PC-9 (cell line): ENCODE measurements at regions not wholly inside any gene's neighbourhood (a gene's known extent, or its start where the extent isn't known, plus 50 kb on each side); places are given as distances from the start of the nearest gene placed in this dataset.

ENCODE experiments used
- BruUV-seq: library from RNA; stranded (reverse); fragments of 400-500 nt; replicated peaks from 2 replicates; lab custom pipeline; 2021; lab: Mats Ljungman, UMichigan
- CTCF ChIA-PET: fragments of 300-600 bp; sonication (Branson Sonifier 250); formaldehyde crosslinking; loops from one replicate; lab custom pipeline; 2022; ENCODE audit warnings: antibody characterized with exemption; lab: Charles Lee
- POLR2A ChIA-PET: fragments of 300-600 bp; sonication (Branson Sonifier 250); formaldehyde crosslinking; loops from one replicate; lab custom pipeline; 2022; ENCODE audit warnings: antibody characterized with exemption; ENCODE audit not compliant: unreplicated experiment; lab: Charles Lee
- DNase-seq, 2 experiments: peaks; one replicate each; pipeline versions ENCODE4 v3.0.0 to v3.0.0-alpha.2; 2015 to 2022; ENCODE audit warnings: mixed read lengths in 1 of 2
- H2AFZ ChIP-seq: fragments of 200-600 bp; sonication (generic); 2 replicates; pipeline ENCODE4 v1.8.1; 2017; ENCODE audit warnings: antibody characterized with exemption
- H3F3A ChIP-seq: fragments of 200-600 bp; sonication (generic); 2 replicates; pipeline ENCODE4 v1.8.1; 2017; ENCODE audit warnings: antibody characterized with exemption, mild to moderate bottlenecking, low read depth; ENCODE audit not compliant: insufficient read depth
- H3K27ac ChIP-seq: fragments of 200-600 bp; sonication (generic); 2 replicates; pipeline ENCODE4 v1.6.1; 2016; ENCODE audit warnings: mixed run types
- H3K27me3 ChIP-seq: fragments of 200-600 bp; sonication (generic); 2 replicates; pipeline ENCODE4 v1.6.1; 2016; ENCODE audit warnings: low read depth, mixed run types; ENCODE audit not compliant: insufficient read depth
- H3K36me3 ChIP-seq: fragments of 200-600 bp; sonication (generic); 2 replicates; pipeline ENCODE4 v1.6.1; 2016; ENCODE audit warnings: low read depth, mixed run types
- H3K4me1 ChIP-seq: fragments of 200-600 bp; sonication (generic); replicated peaks from 2 replicates; pipeline ENCODE4 v1.6.1; 2016; ENCODE audit warnings: mixed run types; ENCODE audit not compliant: insufficient read depth
- H3K4me2 ChIP-seq: fragments of 200-600 bp; sonication (generic); 2 replicates; pipeline ENCODE4 v1.6.1; 2017; ENCODE audit warnings: mixed run types
- H3K4me3 ChIP-seq: fragments of 200-600 bp; sonication (generic); 2 replicates; pipeline ENCODE4 v1.6.1; 2016; ENCODE audit warnings: mixed run types
- H3K79me2 ChIP-seq: fragments of 200-600 bp; sonication (generic); 2 replicates; pipeline ENCODE4 v1.6.1; 2017; ENCODE audit warnings: low read depth, mixed run types
- H3K9me2 ChIP-seq: fragments of 200-600 bp; sonication (generic); 2 replicates; pipeline ENCODE4 v1.8.1; 2017; ENCODE audit warnings: mild to moderate bottlenecking; ENCODE audit not compliant: insufficient read depth
- H3K9me3 ChIP-seq: fragments of 200-600 bp; sonication (generic); 2 replicates; pipeline ENCODE4 v1.8.1; 2016; ENCODE audit warnings: low read depth; ENCODE audit not compliant: insufficient read depth
- H4K20me1 ChIP-seq: fragments of 200-600 bp; sonication (generic); 2 replicates; pipeline ENCODE4 v1.8.1; 2017; ENCODE audit not compliant: insufficient read depth
- CTCF ChIP-seq: fragments of 200-600 bp; sonication (generic); conservative IDR thresholded peaks from 2 replicates; pipeline ENCODE4 v1.6.1; 2017; ENCODE audit warnings: mixed run types, antibody characterized with exemption, mild to moderate bottlenecking, moderate library complexity
- EZH2 ChIP-seq: fragments of 200-600 bp; sonication (generic); IDR thresholded peaks from 2 replicates; pipeline ENCODE4 v1.8.0; 2017; ENCODE audit warnings: antibody characterized with exemption, low read depth
- intact Hi-C: fragments of 100-400 bp; cut with micrococcal nuclease; formaldehyde crosslinking; loops from one replicate; pipeline ENCODE4 v1.10.0; 2022; ENCODE audit not compliant: unreplicated experiment

DNA sequence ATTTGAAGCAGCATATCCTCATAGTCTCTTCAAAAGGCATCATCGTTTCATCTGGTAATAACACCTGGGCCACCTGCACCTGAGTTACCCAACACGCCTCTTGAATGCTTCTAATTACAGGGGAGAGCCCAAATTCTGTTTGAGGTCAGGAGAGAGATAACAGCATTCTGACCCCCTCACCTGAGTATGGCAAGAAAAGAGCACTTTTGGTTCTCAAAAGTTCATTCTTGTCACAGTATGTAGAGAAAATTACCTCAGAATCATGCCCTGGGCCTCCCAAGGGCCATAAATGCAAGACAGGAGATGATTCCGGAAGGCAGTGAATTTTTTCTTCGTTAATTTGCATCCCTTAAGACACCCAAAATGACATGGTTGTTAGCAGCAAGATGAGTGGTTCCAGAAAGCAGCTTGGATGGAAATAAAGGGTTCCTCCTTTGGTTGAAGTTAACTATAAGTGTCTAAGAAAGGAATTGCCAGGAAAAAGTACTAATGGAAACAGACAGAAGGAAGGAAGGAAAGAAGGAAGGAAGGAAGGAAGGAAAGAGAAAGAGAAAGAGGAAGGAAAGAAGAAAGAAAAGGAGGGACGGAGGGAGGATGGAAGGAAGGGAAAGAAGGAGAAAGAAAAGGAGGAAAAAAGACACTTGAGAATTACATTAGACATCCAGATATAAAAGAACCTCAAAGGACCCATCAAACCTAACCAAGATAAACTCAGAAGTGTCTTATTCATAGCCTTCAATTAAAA is 228.4 kb upstream of the RHOBTB1 start:
- no peaks in the 10 kb centered on the region for H3K9me3 ChIP-seq
- H3K9me2 ChIP-seq, result no peaks in the 10 kb centered on the region
- no peak for DNase-seq
- CTCF ChIA-PET, result no interaction called here
- no peaks in the 10 kb centered on the region for H3K79me2 ChIP-seq
- no peaks in the 10 kb centered on the region for H3F3A ChIP-seq
- no peaks in the 10 kb centered on the region for H3K4me1 ChIP-seq
- no peak overlapping the region for H2AFZ ChIP-seq
- no TSS peak for BruUV-seq
- POLR2A ChIA-PET, result no interaction called here
- intact Hi-C loops, result no loop called here
- no peak overlapping the region for H3K4me2 ChIP-seq
- no peaks in the 10 kb centered on the region for H4K20me1 ChIP-seq
- no peak for TF ChIP-seq EZH2
- TF ChIP-seq CTCF, result no peak
- no peaks in the 10 kb centered on the region for H3K36me3 ChIP-seq
- no peak overlapping the region for H3K27ac ChIP-seq
- H3K27me3 ChIP-seq, result no peaks in the 10 kb centered on the region
- no peak overlapping the region for H3K4me3 ChIP-seq

GRCh38 chr10:61170594-61170993 is 226.6 kb upstream of the RHOBTB1 start:
- Histone ChIP-seq H3K27ac (no peak overlapping the region), H3K79me2 (no peaks in the 10 kb centered on the region), H3K9me2 (no peaks in the 10 kb centered on the region), H3F3A (no peaks in the 10 kb centered on the region), H3K27me3 (no peaks in the 10 kb centered on the region), H2AFZ (no peak overlapping the region), H3K36me3 (no peaks in the 10 kb centered on the region), H3K4me2 (no peak overlapping the region), H3K9me3 (no peaks in the 10 kb centered on the region), H3K4me3 (no peak overlapping the region), H4K20me1 (no peaks in the 10 kb centered on the region), H3K4me1 (no peaks in the 10 kb centered on the region; the same call in 1 of the 2 replicates)
- TF ChIP-seq CTCF, result no peak
- no peak for TF ChIP-seq EZH2
- DNase-seq, result no peak
- CTCF ChIA-PET, result no interaction called here
- intact Hi-C loops, result no loop called here
- BruUV-seq, result no TSS peak
- POLR2A ChIA-PET, result no interaction called here

GRCh38 chr10:61169294-61169693 is 225.3 kb upstream of the RHOBTB1 start:
- Histone ChIP-seq H3K9me3 (no peaks in the 10 kb centered on the region), H3K27ac (no peak overlapping the region), H3K9me2 (no peaks in the 10 kb centered on the region), H3F3A (no peaks in the 10 kb centered on the region), H3K4me2 (no peak overlapping the region), H4K20me1 (no peaks in the 10 kb centered on the region), H2AFZ (no peak overlapping the region), H3K4me3 (no peak overlapping the region), H3K27me3 (no peaks in the 10 kb centered on the region), H3K79me2 (no peaks in the 10 kb centered on the region), H3K4me1 (no peaks in the 10 kb centered on the region; the same call in 1 of the 2 replicates), H3K36me3 (no peaks in the 10 kb centered on the region)
- no peak for DNase-seq
- ChIA-PET CTCF (no interaction called here), POLR2A (no interaction called here)
- intact Hi-C loops, result no loop called here
- TF ChIP-seq CTCF, result no peak
- TF ChIP-seq EZH2, result no peak
- BruUV-seq, result no TSS peak
